HEK293T (cell line): ENCODE measurements at regions not wholly inside any gene's neighbourhood (a gene's known extent, or its start where the extent isn't known, plus 50 kb on each side); places are given as distances from the start of the nearest gene placed in this dataset.

Experiments used
- CTCF ChIA-PET: fragments of 350-600 bp; formaldehyde crosslinking; extraction: SDS; loops from one replicate; lab custom pipeline; 2021; ENCODE audit warnings: antibody characterized with exemption, inconsistent platforms; lab: Yijun Ruan, JAX
- POLR2A ChIA-PET: fragments of 350-600 bp; formaldehyde crosslinking; extraction: SDS; loops from one replicate; lab custom pipeline; 2020; ENCODE audit warnings: antibody characterized with exemption, inconsistent platforms; lab: Yijun Ruan, JAX
- DNase-seq: peaks from one replicate; pipeline ENCODE4 v3.0.0; 2012; ENCODE audit warnings: mixed read lengths; ENCODE audit errors: extremely low spot score
- ARNT ChIP-seq: fragments of 450-650 bp; IDR thresholded peaks from 2 replicates; pipeline ENCODE4 v1.6.1; 2017; ENCODE audit warnings: mild to moderate bottlenecking
- BHLHE40 ChIP-seq: fragments of 450-650 bp; IDR thresholded peaks from 2 replicates; pipeline ENCODE4 v1.6.1; 2016; ENCODE audit warnings: mild to moderate bottlenecking, moderate library complexity, borderline replicate concordance
- CTBP1 ChIP-seq: fragments of 450-650 bp; IDR thresholded peaks from 2 replicates; pipeline ENCODE4 v1.6.1; 2016; ENCODE audit warnings: borderline replicate concordance
- ELF4 ChIP-seq: fragments of 450-650 bp; IDR thresholded peaks from 2 replicates; pipeline ENCODE4 v1.6.1; 2017; ENCODE audit warnings: antibody characterized with exemption
- FOXA1 ChIP-seq: fragments of 450-650 bp; IDR thresholded peaks from 2 replicates; pipeline ENCODE4 v1.6.1; 2016; ENCODE audit warnings: mild to moderate bottlenecking
- FOXK2 ChIP-seq: fragments of 450-650 bp; IDR thresholded peaks from 2 replicates; pipeline ENCODE4 v1.6.1; 2016; ENCODE audit warnings: mild to moderate bottlenecking
- FOXM1 ChIP-seq: fragments of 450-650 bp; IDR thresholded peaks from 2 replicates; pipeline ENCODE4 v1.6.1; 2017; ENCODE audit warnings: mild to moderate bottlenecking, borderline replicate concordance
- HDGF ChIP-seq: fragments of 450-650 bp; IDR thresholded peaks from 2 replicates; pipeline ENCODE4 v1.6.1; 2017; ENCODE audit warnings: antibody characterized with exemption, borderline replicate concordance
- L3MBTL2 ChIP-seq: fragments of 450-650 bp; conservative IDR thresholded peaks from 2 replicates; pipeline ENCODE4 v1.6.1; 2016; ENCODE audit warnings: mild to moderate bottlenecking
- LEF1 ChIP-seq: fragments of 450-650 bp; IDR thresholded peaks from 2 replicates; pipeline ENCODE4 v1.6.1; 2017; ENCODE audit warnings: mild to moderate bottlenecking, borderline replicate concordance
- NFRKB ChIP-seq: fragments of 450-650 bp; IDR thresholded peaks from 2 replicates; pipeline ENCODE4 v1.6.1; 2016; ENCODE audit warnings: mild to moderate bottlenecking, moderate library complexity
- SP1 ChIP-seq: fragments of 450-650 bp; IDR thresholded peaks from 2 replicates; pipeline ENCODE4 v1.6.1; 2017
- SUZ12 ChIP-seq: fragments of 450-650 bp; IDR thresholded peaks from 2 replicates; pipeline ENCODE4 v1.6.1; 2016; ENCODE audit warnings: mild to moderate bottlenecking
- TARDBP ChIP-seq: fragments of 450-650 bp; IDR thresholded peaks from 2 replicates; pipeline ENCODE4 v1.6.1; 2016
- ZNF384 ChIP-seq: fragments of 450-650 bp; IDR thresholded peaks from 2 replicates; pipeline ENCODE4 v1.6.1; 2016
- TF ChIP-seq, protein P1 (sequence below): fragments of 450-650 bp; IDR thresholded peaks from 2 replicates; pipeline ENCODE4 v1.6.1; 2016

GRCh38 chr5:123748239-123748638 lies 236.3 kb downstream of the CSNK1G3 start:
- DNase-seq = no peak
- TF ChIP-seq ELF4 = no peak
- TF ChIP-seq, protein P1, sequence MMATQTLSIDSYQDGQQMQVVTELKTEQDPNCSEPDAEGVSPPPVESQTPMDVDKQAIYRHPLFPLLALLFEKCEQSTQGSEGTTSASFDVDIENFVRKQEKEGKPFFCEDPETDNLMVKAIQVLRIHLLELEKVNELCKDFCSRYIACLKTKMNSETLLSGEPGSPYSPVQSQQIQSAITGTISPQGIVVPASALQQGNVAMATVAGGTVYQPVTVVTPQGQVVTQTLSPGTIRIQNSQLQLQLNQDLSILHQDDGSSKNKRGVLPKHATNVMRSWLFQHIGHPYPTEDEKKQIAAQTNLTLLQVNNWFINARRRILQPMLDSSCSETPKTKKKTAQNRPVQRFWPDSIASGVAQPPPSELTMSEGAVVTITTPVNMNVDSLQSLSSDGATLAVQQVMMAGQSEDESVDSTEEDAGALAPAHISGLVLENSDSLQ = no peak
- no peak for TF ChIP-seq TARDBP
- no peak for TF ChIP-seq LEF1
- TF ChIP-seq NFRKB = no peak
- no peak for TF ChIP-seq SUZ12
- no peak for TF ChIP-seq ZNF384
- no peak for TF ChIP-seq BHLHE40
- CTCF ChIA-PET = interaction anchor here (0.7 kb wide), 1 partner anchor 1876 kb away, joined by 6 read pairs; no protein-coding TSS in a partner anchor
- POLR2A ChIA-PET = no interaction called here

DNA sequence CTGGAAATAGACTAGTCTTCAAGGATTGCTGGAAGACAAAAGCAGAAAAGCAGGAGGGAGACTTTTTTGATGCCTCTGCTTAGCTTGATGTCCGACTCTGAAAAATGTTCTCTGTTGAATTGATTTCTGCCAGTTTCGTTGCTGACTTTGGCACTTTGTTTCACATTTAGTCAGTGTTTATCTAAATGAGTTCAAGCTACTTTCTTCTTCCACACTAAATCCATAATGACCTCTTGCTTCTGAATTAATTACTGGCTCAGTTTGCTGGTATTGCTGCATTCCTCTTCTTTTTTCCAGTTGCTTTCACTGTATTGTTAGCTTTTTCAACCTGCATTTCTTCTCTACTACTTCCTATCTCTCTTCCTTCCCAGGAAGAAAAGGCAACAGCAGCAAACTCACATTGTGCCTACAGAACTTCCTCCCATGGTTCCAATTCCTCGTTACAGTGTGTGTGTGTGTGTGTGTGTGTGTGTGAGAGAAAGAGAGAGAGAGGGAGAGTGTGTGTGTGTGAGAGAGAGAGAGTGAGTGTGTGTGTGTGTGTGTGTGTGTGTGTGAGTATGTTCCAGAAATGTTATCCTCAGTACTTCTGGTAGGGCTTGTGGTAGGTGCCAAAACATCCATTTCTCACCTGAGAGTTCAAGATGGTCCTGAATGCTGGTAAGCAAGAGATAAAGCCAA lies 234.8 kb downstream of the CSNK1G3 start:
- ChIA-PET CTCF (no interaction called here), POLR2A (no interaction called here)
- DNase-seq = no peak
- no peak for TF ChIP-seq ARNT
- TF ChIP-seq FOXM1 = no peak
- no peak for TF ChIP-seq BHLHE40

- TF ChIP-seq ARNT (no peak), CTBP1 (no peak), ZNF384 (no peak), TARDBP (no peak), ELF4 (no peak), SUZ12 (no peak)
Observed at GRCh38 chr5:123743990-123744583, 232.1 kb downstream of the CSNK1G3 start.

GRCh38 chr5:123735384-123735783 lies 223.4 kb downstream of the CSNK1G3 start:
- no peak for DNase-seq
- POLR2A ChIA-PET = no interaction called here
- TF ChIP-seq FOXA1 (no peak), ELF4 (no peak)
- CTCF ChIA-PET = no interaction called here

More at GRCh38 chr5:123743990-123744583, 232.1 kb downstream of the CSNK1G3 start:
- POLR2A ChIA-PET = no interaction called here
- CTCF ChIA-PET = no interaction called here
- DNase-seq = no peak

- TF ChIP-seq FOXA1 (no peak), NFRKB (no peak), FOXM1 (no peak), ELF4 (no peak), SUZ12 (no peak), HDGF (no peak), SP1 (no peak), FOXK2 (no peak), L3MBTL2 (no peak), ZNF384 (no peak), LEF1 (no peak), BHLHE40 (no peak)
- no peak for DNase-seq
- POLR2A ChIA-PET = no interaction called here
- CTCF ChIA-PET = no interaction called here
Observed at GRCh38 chr5:123732257-123732656, 220.3 kb downstream of the CSNK1G3 start.

GRCh38 chr5:123722451-123722850 lies 210.5 kb downstream of the CSNK1G3 start:
- no peak for DNase-seq
- ChIA-PET CTCF (no interaction called here), POLR2A (no interaction called here)
- TF ChIP-seq ZNF384 = no peak
- TF ChIP-seq FOXA1 = no peak

GRCh38 chr5:123721675-123722276 lies 209.8 kb downstream of the CSNK1G3 start:
- no peak for DNase-seq
- CTCF ChIA-PET = no interaction called here
- POLR2A ChIA-PET = no interaction called here
- TF ChIP-seq, protein P1 = no peak
- TF ChIP-seq FOXA1 (no peak), FOXM1 (no peak), TARDBP (no peak), SUZ12 (no peak), ZNF384 (no peak), LEF1 (no peak), ELF4 (no peak), L3MBTL2 (no peak), NFRKB (no peak), SP1 (no peak), FOXK2 (no peak), HDGF (no peak), CTBP1 (no peak)
